ENCODE measurements at regions not wholly inside any gene's neighbourhood (a gene's known extent, or its start where the extent isn't known, plus 50 kb on each side); places are given as distances from the start of the nearest gene placed in this dataset.

DNA sequence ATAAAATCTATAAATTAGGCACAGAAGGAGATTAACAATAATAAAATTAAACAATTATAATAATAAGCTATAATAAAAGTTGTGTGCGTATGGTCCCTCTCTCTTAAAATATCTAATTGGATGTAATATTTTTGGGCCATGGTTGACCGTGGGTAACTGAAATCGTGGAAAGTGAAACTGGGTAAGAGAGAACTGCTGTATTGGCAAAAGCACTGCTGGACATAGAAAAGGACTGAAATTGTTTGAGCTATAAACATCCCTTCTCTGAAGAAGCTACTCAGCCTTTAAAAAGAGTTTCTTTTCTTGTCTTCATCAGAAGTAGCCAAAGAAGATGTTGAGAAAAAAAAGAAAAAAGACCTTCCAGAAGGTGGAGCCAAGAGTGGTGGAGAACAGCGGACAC, 379.4 kb downstream of the ZNF521 start:
- no peak for TF ChIP-seq SUZ12 (IDR thresholded peaks at IDR 0.05; ENCODE audit: low read length)
- TF ChIP-seq KDM1A (IDR thresholded peaks at IDR 0.05; ENCODE audit: borderline replicate concordance, low read length), result no peak
- no peak for TF ChIP-seq CTCF (IDR thresholded peaks at IDR 0.05; ENCODE audit: control extremely low read depth in 1 of 3, insufficient read depth in 1 of 3, low read depth in 1 of 3, low read length in 3 of 3)
- TF ChIP-seq CBX5 (IDR thresholded peaks at IDR 0.05; ENCODE audit: low read depth, low read length), result no peak
